ENCODE measurements at regions not wholly inside any gene's neighbourhood (a gene's known extent, or its start where the extent isn't known, plus 50 kb on each side); places are given as distances from the start of the nearest gene placed in this dataset.
A peak's percentile ranks its signal among the peaks of the same experiment; 100 is the strongest.

DNA sequence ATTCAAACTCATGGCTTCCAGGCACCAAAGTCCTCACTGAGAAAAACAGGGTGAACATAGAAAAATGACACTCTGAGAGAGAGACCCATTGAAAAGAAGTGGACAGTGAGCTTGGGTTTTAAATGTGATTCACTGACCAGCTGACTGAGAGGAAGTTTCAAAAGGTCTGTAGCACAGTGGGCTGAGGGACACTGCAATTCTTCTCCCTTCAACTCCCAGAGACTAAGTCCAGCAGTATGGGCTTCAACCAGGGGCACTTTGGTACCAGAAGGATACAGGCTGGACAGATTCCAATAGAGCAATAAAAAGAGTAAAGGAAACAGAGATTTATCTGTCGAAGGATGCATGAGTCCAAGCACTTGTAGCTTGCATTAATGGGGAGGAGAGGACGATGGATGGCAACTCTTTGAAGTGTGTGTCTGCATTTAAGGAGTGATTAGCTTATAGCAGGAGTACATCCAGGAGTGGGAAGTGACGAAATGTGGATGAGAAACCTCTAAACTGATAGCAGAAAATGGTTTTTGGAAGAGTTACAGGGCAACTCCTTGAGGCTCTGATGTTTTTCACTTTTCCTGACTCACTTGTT is 117.0 kb upstream of the ANKRD55 start:
- DNase-seq (ENCODE audit: low read depth) = no peak

DNA sequence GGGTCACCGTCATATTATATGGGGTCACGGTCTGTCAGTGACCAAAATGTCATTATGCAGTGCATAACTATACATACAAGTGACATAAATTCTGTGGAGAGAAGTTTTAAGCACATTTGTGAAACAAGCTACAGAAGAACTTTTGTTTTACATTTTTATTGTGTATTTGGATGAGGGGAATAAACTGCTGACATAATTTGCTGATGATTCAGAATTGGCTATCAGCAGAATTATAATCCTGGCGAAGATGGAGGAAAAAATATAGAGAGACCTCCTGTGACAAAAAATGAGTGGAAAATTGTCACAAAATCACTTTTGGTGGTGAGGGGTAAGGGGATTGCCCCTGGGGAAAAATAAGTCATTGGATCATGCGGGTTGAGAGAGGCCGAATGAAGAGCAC is 116.3 kb upstream of the ANKRD55 start:
- no peak for DNase-seq (ENCODE audit: low read depth)

DNA sequence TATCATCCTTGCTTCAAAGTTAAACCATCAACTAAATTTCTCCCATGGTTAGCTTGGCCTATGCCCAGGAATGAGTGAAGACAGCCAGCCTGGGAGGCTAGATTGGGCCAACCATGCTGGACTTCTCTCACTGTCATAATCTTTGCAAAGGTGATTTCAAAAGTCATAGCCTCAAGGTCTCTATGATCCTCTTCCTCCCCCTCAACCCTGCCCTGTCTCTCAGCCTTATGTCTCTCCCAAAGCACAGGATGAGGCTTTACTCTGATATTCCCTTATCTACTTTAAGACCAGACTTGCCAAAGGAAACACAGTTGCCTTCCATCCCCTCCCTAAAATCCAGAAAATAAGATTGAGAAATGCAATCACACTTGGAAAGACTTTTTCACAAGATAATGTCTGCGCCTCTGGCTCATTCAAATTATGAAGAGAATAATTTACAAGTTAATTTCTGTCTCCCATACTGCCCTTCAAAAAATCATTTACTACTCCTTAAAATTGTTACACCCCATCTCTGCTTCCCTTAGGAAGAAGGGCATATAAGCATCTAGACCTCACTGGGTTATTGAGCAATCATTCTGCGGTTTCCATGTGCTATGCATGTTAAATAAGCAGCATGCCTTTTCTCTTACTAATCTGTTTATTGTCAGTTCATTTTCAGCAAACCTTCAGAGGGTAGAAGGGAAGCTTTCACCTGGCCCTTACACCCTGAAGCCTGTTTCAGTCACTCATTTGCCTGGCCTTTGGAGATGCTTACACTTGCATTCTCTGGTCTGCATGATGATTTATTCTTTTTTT is 113.8 kb upstream of the ANKRD55 start:
- DNase-seq (ENCODE audit: low read depth) = peak; percentile 97

DNA sequence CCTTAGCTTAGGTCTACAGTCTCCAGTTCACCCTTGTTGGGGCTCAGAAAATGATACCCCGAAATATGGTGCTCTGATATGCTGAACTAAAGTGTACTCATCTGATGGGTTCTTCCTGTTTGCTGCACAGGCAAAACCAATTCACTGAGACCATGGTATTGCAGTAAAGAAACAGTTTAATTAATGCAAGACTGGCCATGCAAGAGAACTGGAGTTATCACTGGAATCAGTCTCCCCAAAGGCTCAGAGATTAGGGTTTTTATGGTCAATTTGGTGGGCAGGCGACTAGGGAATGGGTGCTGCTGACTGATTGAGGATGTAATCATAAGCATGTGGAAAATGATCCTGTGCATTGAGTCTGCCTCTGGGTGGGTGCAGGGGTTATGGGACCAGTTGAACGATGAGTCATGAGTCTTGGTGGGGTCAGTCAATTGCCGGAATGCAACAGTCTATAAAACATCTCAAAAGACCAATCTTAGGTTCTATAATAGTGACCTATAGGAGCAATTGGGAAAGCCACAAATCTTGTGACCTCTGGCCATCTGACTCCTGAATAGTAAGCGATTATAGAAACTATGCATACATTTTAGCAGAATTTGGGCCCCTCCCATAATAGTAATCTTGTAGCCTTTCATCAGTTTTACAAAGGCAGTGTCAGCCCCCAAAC is 113.0 kb upstream of the ANKRD55 start:
- DNase-seq (ENCODE audit: low read depth) = no peak

DNA sequence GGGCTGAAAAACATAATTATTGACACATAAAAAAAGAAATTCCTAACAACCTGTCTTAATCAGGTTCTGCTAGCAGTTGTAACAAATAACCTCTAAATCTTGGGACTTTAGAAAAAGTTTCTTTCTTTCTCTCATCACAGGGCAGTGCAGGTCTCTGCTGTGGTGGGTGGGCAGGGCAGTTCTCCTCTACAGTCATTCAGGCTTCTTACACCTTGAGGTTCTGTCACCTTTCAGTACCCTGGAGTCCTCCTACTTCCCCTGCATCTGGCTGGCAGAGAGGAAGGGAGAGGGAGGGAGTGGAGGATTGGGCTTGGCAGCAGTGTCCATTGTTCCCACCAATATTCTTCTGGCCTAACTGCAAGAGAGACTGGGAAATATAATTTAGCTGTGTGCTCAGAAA is 112.2 kb upstream of the ANKRD55 start:
- no peak for DNase-seq (ENCODE audit: low read depth)

DNA sequence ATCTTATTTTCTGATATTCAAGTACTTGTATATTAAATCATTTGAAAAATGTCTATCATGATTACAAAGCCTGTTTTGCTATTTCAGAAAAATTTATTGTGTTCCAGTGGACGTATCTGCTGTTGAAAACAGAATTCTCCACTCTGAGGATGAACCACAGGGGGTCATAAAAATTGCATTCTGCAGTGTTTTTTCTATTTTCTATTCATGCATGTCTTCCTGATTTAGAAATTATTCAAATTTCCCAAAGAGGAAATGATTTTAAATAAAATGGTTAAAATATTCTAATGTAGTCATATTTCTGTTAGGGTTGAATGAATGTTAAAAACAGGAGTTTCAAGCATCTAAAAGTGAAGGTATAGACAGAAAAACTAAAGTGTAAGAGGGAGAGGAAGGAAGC is 111.5 kb upstream of the ANKRD55 start:
- DNase-seq (ENCODE audit: low read depth) = no peak

DNA sequence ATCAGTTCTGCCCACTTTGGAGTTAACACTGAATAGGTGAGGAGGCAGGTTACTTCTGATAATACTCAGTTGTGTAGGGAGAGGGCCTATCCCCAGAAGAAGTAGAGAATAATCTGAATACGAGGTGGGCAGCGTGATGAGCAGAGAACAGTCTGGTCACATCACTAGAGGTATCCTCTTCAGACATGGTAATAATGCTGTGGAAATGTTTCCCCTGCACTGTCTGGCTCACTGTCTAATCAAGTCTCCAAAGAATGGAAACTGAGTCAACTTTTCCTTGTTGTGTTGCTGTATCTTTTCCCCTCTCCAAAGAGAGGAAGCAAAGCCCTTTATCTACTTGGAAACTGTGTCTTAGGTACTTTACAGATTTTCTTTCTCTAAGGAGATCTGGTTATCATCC is 110.9 kb upstream of the ANKRD55 start:
- no peak for DNase-seq (ENCODE audit: low read depth)

DNA sequence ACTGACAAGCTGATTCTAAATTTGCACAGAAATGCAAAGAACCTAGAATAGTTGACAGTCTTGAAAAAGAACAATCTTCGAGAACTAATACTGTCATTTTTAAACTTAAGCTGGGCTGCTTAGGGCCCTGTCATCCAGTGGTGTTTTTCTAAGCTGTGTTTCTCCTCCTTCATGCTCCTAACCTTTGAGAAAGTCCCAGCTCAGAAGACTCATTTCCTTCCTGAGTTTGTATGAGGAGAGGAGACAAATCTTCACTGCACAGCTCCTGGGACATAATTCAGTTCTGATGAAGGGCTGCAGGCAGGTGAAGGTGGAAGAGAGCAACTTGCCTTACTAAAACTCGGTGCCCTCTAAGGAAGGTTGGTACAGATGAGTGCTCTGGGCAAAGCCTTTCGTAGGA is 109.5 kb upstream of the ANKRD55 start:
- DNase-seq (ENCODE audit: low read depth) = no peak

DNA sequence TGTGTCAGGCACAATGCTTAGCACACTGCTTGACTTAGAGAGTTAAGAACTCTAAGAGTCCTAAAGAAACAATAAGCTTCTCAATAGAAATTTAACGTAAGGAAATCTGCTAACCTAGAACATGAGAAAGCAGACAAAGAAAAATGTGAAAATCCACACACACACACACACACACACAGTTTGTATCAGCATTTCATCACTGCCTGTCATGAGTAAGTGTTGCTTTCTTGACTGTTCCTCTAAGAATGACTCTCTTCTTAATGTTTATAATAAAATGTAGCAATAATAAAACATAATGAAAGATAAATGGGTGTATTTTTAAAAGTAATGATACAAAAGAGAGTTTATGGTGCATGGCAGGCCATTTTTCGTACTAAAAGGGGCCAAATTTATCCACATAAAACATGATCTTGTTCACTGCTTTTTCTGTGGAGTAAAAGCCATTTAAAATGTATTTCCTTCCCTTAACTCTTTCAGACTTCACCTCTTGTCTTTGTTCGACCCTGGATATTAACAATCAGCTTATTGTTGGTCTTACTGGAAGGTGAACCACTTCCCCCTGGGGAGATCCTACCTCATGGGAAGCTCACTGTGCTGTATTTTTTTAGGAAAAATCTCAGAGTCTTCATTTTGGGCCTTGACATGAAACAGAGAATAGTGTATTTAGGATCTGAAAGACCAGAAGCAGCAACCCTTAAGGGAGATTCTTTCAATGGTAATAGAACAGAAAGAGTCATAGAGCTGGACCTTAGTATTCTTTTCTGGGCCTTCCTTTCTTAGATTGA is 107.3 kb upstream of the ANKRD55 start:
- no peak for DNase-seq (ENCODE audit: low read depth)

DNA sequence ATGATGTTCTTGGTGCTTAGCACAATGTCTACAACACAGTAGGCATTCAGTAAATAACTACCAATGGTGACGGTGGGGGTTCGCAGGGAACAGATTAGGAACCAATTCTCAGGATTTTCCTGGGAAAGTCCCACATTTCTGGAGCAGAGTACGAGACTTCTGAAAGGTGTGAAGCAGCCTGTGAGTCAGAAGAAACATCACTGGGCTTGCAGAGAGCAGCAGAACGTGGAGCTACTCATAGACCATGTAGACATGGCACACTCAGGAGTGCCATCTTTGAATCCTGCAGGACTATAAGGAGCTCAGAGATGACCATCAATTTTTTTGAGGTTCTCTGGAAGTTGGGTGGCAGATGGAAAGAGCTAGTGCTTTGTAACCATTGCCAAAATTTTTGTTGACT is 106.6 kb upstream of the ANKRD55 start:
- DNase-seq (ENCODE audit: low read depth) = no peak

DNA sequence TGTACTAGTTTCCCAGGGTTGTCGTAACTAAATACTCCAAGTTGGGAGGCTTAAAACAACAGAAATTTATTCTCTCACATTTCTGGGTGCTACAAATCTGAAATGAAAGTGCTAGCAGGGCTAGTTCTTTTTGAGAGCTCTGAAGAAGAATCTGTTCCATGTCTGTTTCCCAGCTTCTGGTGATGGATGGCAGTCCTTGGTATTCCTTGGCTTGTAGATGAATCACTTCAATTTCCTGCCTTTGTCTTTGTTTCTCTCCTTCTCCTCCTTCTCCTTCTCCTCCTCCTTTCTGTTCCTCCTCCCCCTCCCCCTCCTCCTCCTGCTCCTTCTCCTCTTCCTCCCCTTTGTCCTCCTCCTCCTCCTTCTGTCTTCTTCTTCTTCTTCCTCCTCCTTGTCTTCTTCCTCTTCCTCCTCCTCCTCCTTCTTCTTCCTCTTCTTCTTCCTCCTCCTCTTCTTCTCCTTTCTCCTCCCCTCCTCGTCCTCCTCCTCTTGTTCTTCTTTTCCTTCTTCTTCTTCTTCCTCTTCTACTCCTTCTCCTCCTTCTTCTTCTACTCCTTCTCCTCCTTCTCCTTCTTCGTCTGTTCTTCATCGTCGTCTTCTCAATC is 104.7 kb upstream of the ANKRD55 start:
- DNase-seq (ENCODE audit: low read depth) = no peak

DNA sequence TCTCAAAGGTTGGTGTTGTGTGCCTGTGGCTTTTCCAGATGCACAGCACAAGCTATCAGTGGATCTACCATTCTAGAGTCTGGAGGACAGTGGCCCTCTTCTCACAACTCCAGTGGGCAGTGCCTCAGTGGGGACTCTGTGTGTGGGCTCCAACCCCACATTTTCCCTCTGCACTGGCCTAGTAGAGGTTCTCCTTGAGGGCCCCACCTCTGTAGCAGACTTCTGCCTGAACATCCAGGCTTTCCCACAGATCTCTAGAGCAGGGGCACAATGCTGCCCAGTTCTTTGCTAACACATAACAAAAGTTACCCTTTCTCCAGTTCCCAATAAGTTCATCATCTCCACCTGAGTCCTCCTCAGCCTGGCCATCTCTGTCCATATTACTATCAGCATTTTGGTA is 102.1 kb upstream of the ANKRD55 start:
- DNase-seq (ENCODE audit: low read depth) = no peak

DNA sequence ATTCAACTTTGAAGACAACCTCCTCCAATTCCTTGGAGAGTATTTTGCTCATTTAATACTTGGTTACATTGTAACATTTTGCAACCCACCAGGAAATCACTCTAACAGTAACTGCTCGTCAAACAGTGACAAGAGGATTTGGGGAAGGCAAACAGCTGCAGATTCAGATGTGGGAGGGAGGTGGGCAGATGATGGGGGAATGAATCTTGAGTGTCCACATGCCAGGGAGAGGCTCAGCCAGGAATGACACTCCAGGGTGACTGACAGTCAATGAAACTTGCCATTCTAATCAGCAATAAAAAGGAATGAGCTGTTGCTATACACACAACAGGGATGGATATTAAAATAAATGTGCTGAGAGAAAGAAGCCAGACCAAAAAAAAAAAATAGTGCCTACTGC is 97.7 kb upstream of the ANKRD55 start:
- no peak for DNase-seq (ENCODE audit: low read depth)

DNA sequence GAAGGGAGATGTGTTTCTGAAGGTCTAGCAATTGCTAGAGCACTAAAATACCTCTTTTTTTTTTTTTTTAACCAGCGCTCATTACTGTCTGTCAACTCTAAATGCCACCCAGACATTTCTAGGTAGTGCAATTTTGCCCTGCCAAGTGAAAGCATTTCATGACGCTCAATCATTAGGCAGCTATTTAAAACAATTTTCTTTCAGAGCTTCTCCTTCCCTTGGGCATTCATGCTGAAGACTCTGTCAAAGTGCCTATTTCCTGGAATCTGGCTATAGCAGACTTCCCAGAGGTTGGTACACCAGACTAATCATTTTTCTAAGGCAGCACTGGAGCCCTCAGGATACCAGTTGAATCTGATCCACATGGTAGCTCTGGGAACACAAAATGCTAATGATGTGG is 97.0 kb upstream of the ANKRD55 start:
- peak; percentile 50 for DNase-seq (ENCODE audit: low read depth)

DNA sequence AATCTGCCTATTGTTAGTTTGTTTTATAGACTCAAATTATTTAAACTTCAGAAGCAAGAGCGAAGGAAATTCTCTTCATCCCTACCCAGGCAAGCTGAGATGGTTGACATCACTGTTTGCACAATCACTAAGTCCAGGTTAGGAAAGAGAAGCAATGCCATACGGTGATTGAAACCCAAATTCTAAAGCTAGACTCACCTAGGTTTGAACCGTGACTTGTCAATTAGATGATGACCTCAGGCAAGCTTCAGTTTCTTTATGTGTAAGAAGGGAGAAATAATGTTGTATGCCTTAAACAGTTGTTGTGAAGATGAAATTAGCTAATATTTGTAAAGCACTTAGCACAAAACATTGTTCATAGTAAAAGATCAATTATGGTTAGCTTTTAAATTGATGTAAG is 96.5 kb upstream of the ANKRD55 start:
- DNase-seq (ENCODE audit: low read depth) = no peak

DNA sequence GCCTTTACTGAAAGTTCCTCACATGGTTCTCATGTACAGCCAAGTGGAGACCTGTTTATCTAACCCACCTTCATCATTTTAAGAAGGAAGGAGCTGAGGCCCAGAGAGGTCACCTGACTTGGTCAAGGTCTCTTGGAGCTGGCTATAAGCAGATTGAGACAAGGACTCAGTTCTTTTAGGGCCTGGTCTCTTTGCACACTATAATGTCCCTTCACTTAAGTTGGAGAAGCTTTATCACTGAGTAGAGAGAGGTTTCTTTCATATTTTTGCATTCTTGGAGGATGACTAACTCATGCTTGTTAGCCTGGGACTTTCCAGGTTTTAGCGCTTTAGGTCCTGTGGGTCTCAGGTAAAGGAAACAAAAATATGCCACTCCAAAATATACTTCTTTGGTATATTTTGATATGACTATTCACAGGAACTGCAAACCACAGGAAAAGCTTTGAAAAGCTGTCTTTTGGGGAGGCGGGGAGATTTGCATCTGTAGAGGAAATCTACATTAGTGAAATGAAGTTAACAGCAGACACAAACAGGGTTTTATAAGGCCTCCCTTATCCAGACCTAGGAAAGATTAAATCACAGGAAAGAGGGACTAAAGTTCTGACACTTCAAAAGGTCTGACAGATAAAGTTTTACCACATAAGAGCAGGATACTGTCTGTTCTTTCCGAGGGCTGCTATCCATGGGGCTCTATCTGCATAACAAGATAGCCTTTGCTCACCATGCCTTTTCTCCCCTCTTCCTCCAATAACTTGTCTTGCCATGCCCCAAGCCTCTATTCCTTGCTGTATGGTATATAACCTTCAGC is 95.8 kb upstream of the ANKRD55 start:
- DNase-seq (ENCODE audit: low read depth) = peak; percentile 86

DNA sequence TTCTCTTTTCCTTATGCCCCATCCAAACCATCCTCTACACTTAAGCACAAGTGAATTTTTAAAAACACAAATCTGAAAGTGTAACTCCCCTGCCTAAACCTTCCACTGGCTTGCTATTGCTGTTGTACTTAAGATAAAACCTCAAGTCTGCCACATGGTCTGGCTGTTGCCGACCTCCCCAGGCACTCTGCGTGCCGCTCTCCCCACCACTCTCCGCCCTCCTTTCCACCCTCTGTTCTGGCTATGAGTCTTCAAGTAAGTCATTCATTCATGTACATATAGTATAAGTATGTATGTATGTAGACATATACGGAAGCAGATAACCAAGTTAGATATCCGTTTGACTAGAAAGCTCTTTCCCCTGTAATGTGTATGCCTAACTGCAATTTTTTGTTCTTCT is 94.7 kb upstream of the ANKRD55 start:
- no peak for DNase-seq (ENCODE audit: low read depth)

DNA sequence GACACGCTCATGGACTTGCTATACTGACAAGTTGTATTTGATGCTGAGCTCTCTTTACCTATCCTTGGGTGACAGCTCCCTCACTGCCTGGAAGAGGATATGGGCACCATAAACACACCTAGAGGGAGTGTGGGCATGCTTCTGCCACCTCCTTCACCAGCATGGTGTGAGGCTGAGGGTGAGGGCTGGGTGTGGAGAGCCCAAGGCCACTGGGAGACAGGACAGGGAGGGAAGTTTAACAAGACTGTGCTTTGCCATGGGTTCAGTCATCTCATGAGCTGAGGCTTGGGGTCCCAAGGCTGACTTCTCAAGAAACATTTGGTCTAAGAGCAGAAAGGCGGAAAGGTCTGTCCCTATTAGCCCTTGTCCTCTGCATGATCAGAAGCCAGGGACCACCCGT is 93.6 kb upstream of the ANKRD55 start:
- DNase-seq (ENCODE audit: low read depth) = no peak

DNA sequence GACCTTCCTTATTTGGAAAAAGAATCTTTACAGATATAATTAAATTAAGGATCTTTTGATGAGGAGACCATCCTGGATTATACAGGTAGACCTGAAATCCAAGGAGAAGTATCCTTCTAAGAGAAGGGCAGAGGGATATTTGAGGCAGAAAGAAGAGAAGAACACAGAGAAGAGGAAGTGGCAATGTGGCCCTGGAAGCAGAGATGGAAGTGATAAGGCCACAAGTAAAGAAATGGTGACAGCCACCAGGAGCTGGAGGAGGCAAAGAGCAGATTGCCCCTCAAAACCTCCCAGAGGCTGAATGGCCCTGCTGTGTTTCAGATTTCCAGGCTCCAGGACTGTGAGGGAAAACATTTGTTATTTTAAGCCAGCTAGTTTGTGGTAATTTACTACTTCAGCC is 93.0 kb upstream of the ANKRD55 start:
- no peak for DNase-seq (ENCODE audit: low read depth)

DNA sequence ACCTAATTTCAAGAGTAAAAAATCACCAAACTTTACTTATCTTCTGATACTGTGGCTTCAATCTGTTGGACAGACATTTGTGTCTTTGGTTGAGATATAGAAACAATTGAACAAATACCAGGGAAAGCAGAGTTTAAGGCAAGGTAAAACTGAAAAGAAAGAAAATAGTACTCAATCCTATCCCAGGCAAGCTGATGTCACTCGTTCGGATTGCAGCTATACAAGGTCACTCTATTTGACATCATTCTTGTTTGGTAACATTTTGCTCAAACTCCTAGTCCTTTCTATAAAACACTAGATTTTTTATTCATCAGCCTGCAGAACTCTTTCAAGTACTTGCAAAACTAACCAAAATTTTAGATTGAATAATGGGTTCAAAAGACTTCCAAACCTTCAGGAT is 91.9 kb upstream of the ANKRD55 start:
- no peak for DNase-seq (ENCODE audit: low read depth)

DNA sequence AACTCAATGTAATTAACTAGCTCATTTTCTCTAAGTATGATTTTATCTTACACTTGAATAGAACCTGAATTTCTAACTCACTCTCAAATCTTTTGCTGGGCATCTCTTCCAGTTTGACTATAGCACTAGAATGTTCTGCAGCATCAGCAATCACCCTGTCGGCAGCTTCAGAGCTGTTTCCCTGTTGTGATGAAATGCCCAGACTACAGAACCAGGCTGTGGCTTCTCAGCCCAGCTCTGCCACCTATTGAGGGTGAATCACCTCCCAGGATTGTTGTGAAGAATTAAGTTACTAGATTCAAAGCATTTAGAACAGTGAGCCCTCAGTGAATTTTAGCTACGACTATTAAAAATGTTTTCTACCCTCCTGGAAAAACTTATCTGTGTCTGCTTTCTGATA is 90.4 kb upstream of the ANKRD55 start:
- peak; percentile 88 for DNase-seq (ENCODE audit: low read depth)

Data from M059J (cell line).